OCI-LY7 (cell line): ENCODE measurements at regions not wholly inside any gene's neighbourhood (a gene's known extent, or its start where the extent isn't known, plus 50 kb on each side); places are given as distances from the start of the nearest gene placed in this dataset.

Experiments used
- BruUV-seq: library from RNA; stranded (reverse); fragments of 400-500 nt; replicated peaks from 2 replicates; lab custom pipeline; 2021; lab: Mats Ljungman, UMichigan
- CTCF ChIA-PET: fragments of 300-600 bp; sonication (Branson Sonifier 250); formaldehyde crosslinking; loops from one replicate; lab custom pipeline; 2022; ENCODE audit warnings: antibody characterized with exemption; ENCODE audit not compliant: unreplicated experiment; lab: Charles Lee
- POLR2A ChIA-PET: fragments of 300-600 bp; sonication (Branson Sonifier 250); formaldehyde crosslinking; loops from one replicate; lab custom pipeline; 2022; ENCODE audit warnings: antibody characterized with exemption; lab: Charles Lee
- DNase-seq: peaks from one replicate; pipeline ENCODE4 v3.0.0-alpha.2; 2015; ENCODE audit warnings: low spot score
- H2AFZ ChIP-seq: fragments of 200-600 bp; sonication (generic), shearing (Covaris generic); 2 replicates; pipeline ENCODE4 v1.6.1; 2014; ENCODE audit warnings: mild to moderate bottlenecking, antibody characterized with exemption, low read length, moderate library complexity
- H3K27ac ChIP-seq: fragments of 200-600 bp; sonication (generic); 2 replicates; pipeline ENCODE4 v1.5.1; 2014; ENCODE audit warnings: mixed run types, low read depth, mild to moderate bottlenecking, moderate library complexity, low read length, inconsistent platforms; ENCODE audit not compliant: poor library complexity, severe bottlenecking
- H3K36me3 ChIP-seq: fragments of 200-600 bp; sonication (generic); 2 replicates; pipeline ENCODE4 v1.6.1; 2014; ENCODE audit warnings: mild to moderate bottlenecking, antibody characterized with exemption, low read length, moderate library complexity, mixed read lengths; ENCODE audit not compliant: insufficient read depth
- H3K4me1 ChIP-seq: fragments of 200-600 bp; sonication (generic); 2 replicates; pipeline ENCODE4 v1.5.1; 2014; ENCODE audit warnings: mild to moderate bottlenecking, low read length; ENCODE audit not compliant: insufficient read depth, poor library complexity, severe bottlenecking
- H3K4me2 ChIP-seq: fragments of 200-600 bp; sonication (generic); 2 replicates; pipeline ENCODE4 v1.6.1; 2014; ENCODE audit warnings: mild to moderate bottlenecking, low read length
- H3K4me3 ChIP-seq: fragments of 200-600 bp; sonication (generic); 2 replicates; pipeline ENCODE4 v1.5.1; 2014; ENCODE audit warnings: mild to moderate bottlenecking, low read depth, low read length; ENCODE audit not compliant: poor library complexity, severe bottlenecking
- H3K79me2 ChIP-seq: fragments of 200-600 bp; sonication (generic); 2 replicates; pipeline ENCODE4 v1.6.1; 2016; ENCODE audit warnings: low read depth, mild to moderate bottlenecking, low read length, moderate library complexity, mixed read lengths; ENCODE audit not compliant: insufficient read depth
- H3K9me2 ChIP-seq: fragments of 200-600 bp; sonication (generic); 2 replicates; pipeline ENCODE4 v1.6.1; 2016; ENCODE audit warnings: mild to moderate bottlenecking, low read length, mixed read lengths; ENCODE audit not compliant: insufficient read depth
- H3K9me3 ChIP-seq: fragments of 200-600 bp; sonication (generic); 2 replicates; pipeline ENCODE4 v1.6.1; 2014; ENCODE audit warnings: mild to moderate bottlenecking, mixed run types, low read length, mixed read lengths
- H4K20me1 ChIP-seq: fragments of 200-600 bp; sonication (generic); 2 replicates; pipeline ENCODE4 v1.6.1; 2014; ENCODE audit warnings: mild to moderate bottlenecking, antibody characterized with exemption, low read length, moderate library complexity, mixed read lengths; ENCODE audit not compliant: insufficient read depth
- CTCF ChIP-seq: fragments of 200-600 bp; sonication (generic); conservative IDR thresholded peaks from 2 replicates; pipeline ENCODE4 v1.5.1; 2014; ENCODE audit warnings: mild to moderate bottlenecking, antibody characterized with exemption, low read length, moderate library complexity, mixed read lengths
- EZH2phosphoT487 ChIP-seq: fragments of 200-600 bp; sonication (generic); IDR thresholded peaks from 2 replicates; pipeline ENCODE4 v1.6.1; 2018; ENCODE audit warnings: low read depth, borderline replicate concordance, mild to moderate bottlenecking, mixed run types, antibody characterized with exemption, low read length, moderate library complexity, mixed read lengths
- intact Hi-C: fragments of 100-400 bp; cut with micrococcal nuclease; formaldehyde crosslinking; loops from one replicate; pipeline ENCODE4 v1.10.0; 2022; ENCODE audit not compliant: unreplicated experiment

DNA sequence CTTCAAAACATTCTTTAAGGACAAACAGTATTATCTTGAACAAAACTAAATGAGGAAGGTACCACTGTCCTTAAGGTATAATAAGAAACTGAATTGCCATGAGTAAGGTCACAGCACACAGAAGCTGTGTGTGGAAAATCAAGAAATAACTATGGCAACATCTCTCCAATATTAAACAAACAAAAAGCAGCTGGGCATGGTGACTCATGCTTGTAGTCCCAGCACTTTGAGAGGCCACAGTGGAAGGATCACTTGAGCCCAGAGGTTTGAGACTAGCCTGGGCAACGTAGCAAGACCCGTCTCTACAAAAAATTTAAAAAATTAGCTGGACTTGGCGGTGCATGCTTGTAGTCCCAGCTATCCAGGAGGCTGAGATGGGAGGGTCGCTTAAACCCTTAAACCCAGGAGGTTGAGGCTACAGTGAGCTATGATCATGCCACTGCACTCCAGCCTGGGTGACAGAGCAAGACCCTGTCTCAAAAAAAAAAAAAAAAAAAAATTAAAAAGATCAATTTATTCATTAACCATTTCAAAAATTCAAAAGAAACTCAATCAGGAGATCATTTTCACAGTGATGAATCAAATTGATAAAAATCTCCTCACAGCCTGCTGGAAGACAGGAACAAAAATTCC lies 195.4 kb downstream of the SKIDA1 start:
- Histone ChIP-seq H3K9me2 (no peaks in the 10 kb centered on the region), H3K36me3 (no peaks in the 10 kb centered on the region), H3K4me3 (no peak overlapping the region), H3K79me2 (no peaks in the 10 kb centered on the region), H3K27ac (no peak overlapping the region), H4K20me1 (no peaks in the 10 kb centered on the region), H3K4me2 (no peak overlapping the region), H2AFZ (no peak overlapping the region), H3K9me3 (no peaks in the 10 kb centered on the region), H3K4me1 (no peaks in the 10 kb centered on the region)
- DNase-seq, result no peak
- POLR2A ChIA-PET, result interaction anchor here (1.0 kb wide), 1 partner anchor 20 kb away, joined by 3 read pairs; no protein-coding TSS in a partner anchor
- CTCF ChIA-PET, result no interaction called here
- no peak for TF ChIP-seq CTCF
- no peak for TF ChIP-seq EZH2phosphoT487
- intact Hi-C loops, result no loop called here
- BruUV-seq, result no TSS peak

DNA sequence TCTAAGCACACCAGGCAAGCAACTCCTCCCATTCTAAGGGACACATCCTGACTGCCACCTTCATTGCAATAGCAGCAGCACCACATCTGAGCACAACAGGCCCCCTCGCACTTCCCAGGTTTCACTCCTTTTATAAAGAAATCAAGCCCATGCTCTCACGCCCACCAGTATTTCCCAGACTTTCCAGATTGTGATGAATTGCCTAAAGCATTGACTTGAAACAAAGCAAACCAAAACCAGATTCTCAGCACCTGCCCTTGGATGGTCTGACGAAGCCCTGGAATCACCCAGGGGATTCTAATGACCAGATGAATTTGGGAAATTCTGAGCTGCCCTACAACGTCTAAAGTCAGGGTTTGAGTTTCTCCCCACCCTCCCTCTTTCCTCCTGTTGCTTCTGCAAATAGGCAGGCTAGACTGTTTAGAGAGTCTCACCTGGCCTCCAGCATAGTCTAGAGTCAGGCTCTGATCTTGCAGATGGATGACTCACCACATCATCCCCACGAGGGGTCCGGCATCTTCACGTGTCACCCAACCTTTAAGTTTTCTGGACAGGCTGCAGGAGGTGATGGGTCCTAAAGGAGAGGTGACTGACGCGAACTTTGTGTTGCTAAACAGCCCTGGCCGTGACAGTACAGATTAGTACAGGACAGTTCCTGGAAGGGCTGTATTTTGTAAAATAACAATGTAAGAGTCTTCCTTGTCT lies 198.0 kb downstream of the SKIDA1 start:
- intact Hi-C loops, result no loop called here
- H3K36me3 ChIP-seq, result no peaks in the 10 kb centered on the region
- ChIA-PET POLR2A (interaction anchor here (0.7 kb wide), 1 partner anchor 515 kb away, joined by 3 read pairs; no protein-coding TSS in a partner anchor), CTCF (no interaction called here)
- H3K9me2 ChIP-seq, result no peaks in the 10 kb centered on the region
- H3K79me2 ChIP-seq, result no peaks in the 10 kb centered on the region
- no peaks in the 10 kb centered on the region for H3K9me3 ChIP-seq
- no peaks in the 10 kb centered on the region for H4K20me1 ChIP-seq
- no peak for TF ChIP-seq EZH2phosphoT487
- TF ChIP-seq CTCF, result no peak
- no peak for DNase-seq
- no peak overlapping the region for H2AFZ ChIP-seq
- H3K4me3 ChIP-seq, result no peak overlapping the region
- no peaks in the 10 kb centered on the region for H3K4me1 ChIP-seq
- H3K27ac ChIP-seq, result no peak overlapping the region
- BruUV-seq, result no TSS peak
- H3K4me2 ChIP-seq, result no peak overlapping the region
